ENCODE measurements at regions not wholly inside any gene's neighbourhood (a gene's known extent, or its start where the extent isn't known, plus 50 kb on each side); places are given as distances from the start of the nearest gene placed in this dataset.
"Not testable (repeated sequence)": the region's sequence is repeated elsewhere in the genome, so short reads cannot be mapped to it uniquely, and the experiment has no call there.

- H3K9me3 Mint-ChIP-seq (ENCODE audit: low read depth): no peaks in the 10 kb centered on the region
- CTCF ChIA-PET: no interaction called here
- no peaks in the 10 kb centered on the region for H3K36me3 Mint-ChIP-seq
Measured at GRCh38 chr5:97986069-97986468, 787.4 kb upstream of the RGMB start.

GRCh38 chr5:97991236-97991635 lies 782.2 kb upstream of the RGMB start:
- CTCF ChIA-PET: no interaction called here
- Mint-ChIP-seq H3K36me3 (no peaks in the 10 kb centered on the region), H3K4me1 (no peaks in the 10 kb centered on the region), H3K27ac (no peak overlapping the region), H3K9me3 (ENCODE audit: low read depth) (no peaks in the 10 kb centered on the region), H3K27me3 (no peaks in the 10 kb centered on the region), H3K4me3 (no peak overlapping the region)
- DNase-seq (no peak), ATAC-seq (no peak)

More at GRCh38 chr5:97986069-97986468, 787.4 kb upstream of the RGMB start:
- ATAC-seq (no peak), DNase-seq (no peak)
- no peaks in the 10 kb centered on the region for H3K4me1 Mint-ChIP-seq
- no peaks in the 10 kb centered on the region for H3K27me3 Mint-ChIP-seq
- no peak overlapping the region for H3K27ac Mint-ChIP-seq
- no peak overlapping the region for H3K4me3 Mint-ChIP-seq

- no peak for DNase-seq
- no peaks in the 10 kb centered on the region for H3K4me1 Mint-ChIP-seq
- H3K36me3 Mint-ChIP-seq: no peaks in the 10 kb centered on the region
- no peak for ATAC-seq
- CTCF ChIA-PET: no interaction called here
- H3K9me3 Mint-ChIP-seq (ENCODE audit: low read depth): no peaks in the 10 kb centered on the region
- H3K4me3 Mint-ChIP-seq: no peak overlapping the region
- no peak overlapping the region for H3K27ac Mint-ChIP-seq
- H3K27me3 Mint-ChIP-seq: no peaks in the 10 kb centered on the region
Measured at GRCh38 chr5:97998941-97999340, 774.5 kb upstream of the RGMB start.

GRCh38 chr5:98004463-98004862 lies 769.0 kb upstream of the RGMB start:
- no peak overlapping the region for H3K4me3 Mint-ChIP-seq
- no peak for DNase-seq
- no peaks in the 10 kb centered on the region for H3K36me3 Mint-ChIP-seq
- no peaks in the 10 kb centered on the region for H3K27me3 Mint-ChIP-seq
- H3K4me1 Mint-ChIP-seq: no peaks in the 10 kb centered on the region
- no peak for ATAC-seq
- no peak overlapping the region for H3K27ac Mint-ChIP-seq
- H3K9me3 Mint-ChIP-seq (ENCODE audit: low read depth): no peaks in the 10 kb centered on the region
- CTCF ChIA-PET: no interaction called here

- ATAC-seq: no peak
- DNase-seq: no peak
- H3K4me1 Mint-ChIP-seq: no peaks in the 10 kb centered on the region
- no peak overlapping the region for H3K27ac Mint-ChIP-seq
- no peaks in the 10 kb centered on the region for H3K27me3 Mint-ChIP-seq
- H3K9me3 Mint-ChIP-seq (ENCODE audit: low read depth): no peaks in the 10 kb centered on the region
- H3K4me3 Mint-ChIP-seq: no peak overlapping the region
- no peaks in the 10 kb centered on the region for H3K36me3 Mint-ChIP-seq
- CTCF ChIA-PET: no interaction called here
Measured at GRCh38 chr5:98016771-98017170, 756.7 kb upstream of the RGMB start.

GRCh38 chr5:98030273-98030672 lies 743.2 kb upstream of the RGMB start:
- DNase-seq; H3K4me3 Mint-ChIP-seq; H3K27me3 Mint-ChIP-seq; H3K9me3 Mint-ChIP-seq (ENCODE audit: low read depth); H3K27ac Mint-ChIP-seq; ATAC-seq; CTCF ChIA-PET; H3K4me1 Mint-ChIP-seq; H3K36me3 Mint-ChIP-seq: not testable (repeated sequence)

- H3K27me3 Mint-ChIP-seq; H3K27ac Mint-ChIP-seq; CTCF ChIA-PET; DNase-seq; H3K36me3 Mint-ChIP-seq; H3K4me3 Mint-ChIP-seq; H3K4me1 Mint-ChIP-seq; ATAC-seq; H3K9me3 Mint-ChIP-seq (ENCODE audit: low read depth): not testable (repeated sequence)
Measured at GRCh38 chr5:98031036-98031435, 742.4 kb upstream of the RGMB start.

GRCh38 chr5:98031496-98031895 lies 742.0 kb upstream of the RGMB start:
- Mint-ChIP-seq H3K9me3 (ENCODE audit: low read depth) (peaks cover 2% of the 10 kb centered on the region), H3K27me3 (no peaks in the 10 kb centered on the region), H3K4me1 (no peaks in the 10 kb centered on the region), H3K27ac (no peak overlapping the region), H3K36me3 (no peaks in the 10 kb centered on the region), H3K4me3 (no peak overlapping the region)
- DNase-seq: no peak
- ATAC-seq: no peak
- CTCF ChIA-PET: no interaction called here

- Mint-ChIP-seq H3K9me3 (ENCODE audit: low read depth) (peaks cover 2% of the 10 kb centered on the region), H3K36me3 (no peaks in the 10 kb centered on the region), H3K27ac (no peak overlapping the region), H3K4me3 (no peak overlapping the region), H3K4me1 (no peaks in the 10 kb centered on the region), H3K27me3 (no peaks in the 10 kb centered on the region)
- CTCF ChIA-PET: no interaction called here
- no peak for DNase-seq
- no peak for ATAC-seq
Measured at GRCh38 chr5:98031926-98032325, 741.5 kb upstream of the RGMB start.

GRCh38 chr5:98041661-98042060 lies 731.8 kb upstream of the RGMB start:
- H3K27me3 Mint-ChIP-seq: no peaks in the 10 kb centered on the region
- ATAC-seq: no peak
- no peak for DNase-seq
- H3K27ac Mint-ChIP-seq: no peak overlapping the region
- H3K9me3 Mint-ChIP-seq (ENCODE audit: low read depth): no peaks in the 10 kb centered on the region
- H3K4me3 Mint-ChIP-seq: no peak overlapping the region
- CTCF ChIA-PET: no interaction called here
- no peaks in the 10 kb centered on the region for H3K36me3 Mint-ChIP-seq
- H3K4me1 Mint-ChIP-seq: no peaks in the 10 kb centered on the region

GRCh38 chr5:98042521-98042920 lies 730.9 kb upstream of the RGMB start:
- ATAC-seq (no peak), DNase-seq (no peak)
- Mint-ChIP-seq H3K27ac (no peak overlapping the region), H3K9me3 (ENCODE audit: low read depth) (no peaks in the 10 kb centered on the region), H3K36me3 (no peaks in the 10 kb centered on the region), H3K4me1 (no peaks in the 10 kb centered on the region), H3K27me3 (no peaks in the 10 kb centered on the region), H3K4me3 (no peak overlapping the region)
- CTCF ChIA-PET: no interaction called here

- no peaks in the 10 kb centered on the region for H3K4me1 Mint-ChIP-seq
- H3K27me3 Mint-ChIP-seq: no peaks in the 10 kb centered on the region
- H3K9me3 Mint-ChIP-seq (ENCODE audit: low read depth): no peaks in the 10 kb centered on the region
- H3K27ac Mint-ChIP-seq: no peak overlapping the region
- ATAC-seq: no peak
- DNase-seq: no peak
- H3K36me3 Mint-ChIP-seq: no peaks in the 10 kb centered on the region
- no peak overlapping the region for H3K4me3 Mint-ChIP-seq
- CTCF ChIA-PET: no interaction called here
Measured at GRCh38 chr5:98042961-98043360, 730.5 kb upstream of the RGMB start.

GRCh38 chr5:98050583-98050982 lies 722.9 kb upstream of the RGMB start:
- H3K36me3 Mint-ChIP-seq: no peaks in the 10 kb centered on the region
- DNase-seq: no peak
- H3K27ac Mint-ChIP-seq: no peak overlapping the region
- H3K27me3 Mint-ChIP-seq: no peaks in the 10 kb centered on the region
- CTCF ChIA-PET: no interaction called here
- H3K9me3 Mint-ChIP-seq (ENCODE audit: low read depth): no peaks in the 10 kb centered on the region
- no peak overlapping the region for H3K4me3 Mint-ChIP-seq
- ATAC-seq: no peak
- H3K4me1 Mint-ChIP-seq: no peaks in the 10 kb centered on the region

- Mint-ChIP-seq H3K27ac (no peak overlapping the region), H3K4me3 (no peak overlapping the region), H3K36me3 (no peaks in the 10 kb centered on the region), H3K4me1 (no peaks in the 10 kb centered on the region), H3K9me3 (ENCODE audit: low read depth) (no peaks in the 10 kb centered on the region), H3K27me3 (no peaks in the 10 kb centered on the region)
- DNase-seq (no peak), ATAC-seq (no peak)
- CTCF ChIA-PET: no interaction called here
Measured at GRCh38 chr5:98053170-98053569, 720.3 kb upstream of the RGMB start.

- no peak overlapping the region for H3K4me3 Mint-ChIP-seq
- no peaks in the 10 kb centered on the region for H3K36me3 Mint-ChIP-seq
- H3K4me1 Mint-ChIP-seq: no peaks in the 10 kb centered on the region
- no peak for DNase-seq
- no peaks in the 10 kb centered on the region for H3K27me3 Mint-ChIP-seq
- no peaks in the 10 kb centered on the region for H3K9me3 Mint-ChIP-seq (ENCODE audit: low read depth)
- CTCF ChIA-PET: no interaction called here
- no peak overlapping the region for H3K27ac Mint-ChIP-seq
- no peak for ATAC-seq
Measured at GRCh38 chr5:98060148-98060547, 713.3 kb upstream of the RGMB start.

Data from activated CD8-positive, alpha-beta memory T cell treated with anti-CD3 and anti-CD28 coated beads, Interleukin-2, amount 10 ng/mL, durations not matched to agents 7 days and 5 days (primary cell).